ENCODE measurements at regions not wholly inside any gene's neighbourhood (a gene's known extent, or its start where the extent isn't known, plus 50 kb on each side); places are given as distances from the start of the nearest gene placed in this dataset.

DNA sequence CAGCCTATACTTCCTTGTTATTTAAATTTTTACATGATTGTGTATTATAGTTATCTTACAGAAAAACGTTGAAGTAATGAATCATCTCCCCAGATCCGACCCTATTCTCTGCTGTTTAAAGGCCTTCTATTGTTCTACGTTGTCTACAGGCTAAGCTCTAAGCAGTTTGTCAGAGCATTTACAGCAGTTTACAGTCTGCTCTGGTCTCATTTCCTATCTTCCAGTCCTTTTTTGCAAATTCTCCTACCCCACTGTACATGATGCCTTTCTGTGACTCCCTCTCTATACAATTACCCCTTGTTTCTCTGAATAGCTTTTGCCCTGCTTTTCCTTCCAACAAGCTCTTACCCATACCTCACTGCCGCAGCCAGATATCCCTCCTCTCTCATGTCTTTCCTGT is 319.2 kb upstream of the FMN2 start (continued):
- TF ChIP-seq, protein P1, sequence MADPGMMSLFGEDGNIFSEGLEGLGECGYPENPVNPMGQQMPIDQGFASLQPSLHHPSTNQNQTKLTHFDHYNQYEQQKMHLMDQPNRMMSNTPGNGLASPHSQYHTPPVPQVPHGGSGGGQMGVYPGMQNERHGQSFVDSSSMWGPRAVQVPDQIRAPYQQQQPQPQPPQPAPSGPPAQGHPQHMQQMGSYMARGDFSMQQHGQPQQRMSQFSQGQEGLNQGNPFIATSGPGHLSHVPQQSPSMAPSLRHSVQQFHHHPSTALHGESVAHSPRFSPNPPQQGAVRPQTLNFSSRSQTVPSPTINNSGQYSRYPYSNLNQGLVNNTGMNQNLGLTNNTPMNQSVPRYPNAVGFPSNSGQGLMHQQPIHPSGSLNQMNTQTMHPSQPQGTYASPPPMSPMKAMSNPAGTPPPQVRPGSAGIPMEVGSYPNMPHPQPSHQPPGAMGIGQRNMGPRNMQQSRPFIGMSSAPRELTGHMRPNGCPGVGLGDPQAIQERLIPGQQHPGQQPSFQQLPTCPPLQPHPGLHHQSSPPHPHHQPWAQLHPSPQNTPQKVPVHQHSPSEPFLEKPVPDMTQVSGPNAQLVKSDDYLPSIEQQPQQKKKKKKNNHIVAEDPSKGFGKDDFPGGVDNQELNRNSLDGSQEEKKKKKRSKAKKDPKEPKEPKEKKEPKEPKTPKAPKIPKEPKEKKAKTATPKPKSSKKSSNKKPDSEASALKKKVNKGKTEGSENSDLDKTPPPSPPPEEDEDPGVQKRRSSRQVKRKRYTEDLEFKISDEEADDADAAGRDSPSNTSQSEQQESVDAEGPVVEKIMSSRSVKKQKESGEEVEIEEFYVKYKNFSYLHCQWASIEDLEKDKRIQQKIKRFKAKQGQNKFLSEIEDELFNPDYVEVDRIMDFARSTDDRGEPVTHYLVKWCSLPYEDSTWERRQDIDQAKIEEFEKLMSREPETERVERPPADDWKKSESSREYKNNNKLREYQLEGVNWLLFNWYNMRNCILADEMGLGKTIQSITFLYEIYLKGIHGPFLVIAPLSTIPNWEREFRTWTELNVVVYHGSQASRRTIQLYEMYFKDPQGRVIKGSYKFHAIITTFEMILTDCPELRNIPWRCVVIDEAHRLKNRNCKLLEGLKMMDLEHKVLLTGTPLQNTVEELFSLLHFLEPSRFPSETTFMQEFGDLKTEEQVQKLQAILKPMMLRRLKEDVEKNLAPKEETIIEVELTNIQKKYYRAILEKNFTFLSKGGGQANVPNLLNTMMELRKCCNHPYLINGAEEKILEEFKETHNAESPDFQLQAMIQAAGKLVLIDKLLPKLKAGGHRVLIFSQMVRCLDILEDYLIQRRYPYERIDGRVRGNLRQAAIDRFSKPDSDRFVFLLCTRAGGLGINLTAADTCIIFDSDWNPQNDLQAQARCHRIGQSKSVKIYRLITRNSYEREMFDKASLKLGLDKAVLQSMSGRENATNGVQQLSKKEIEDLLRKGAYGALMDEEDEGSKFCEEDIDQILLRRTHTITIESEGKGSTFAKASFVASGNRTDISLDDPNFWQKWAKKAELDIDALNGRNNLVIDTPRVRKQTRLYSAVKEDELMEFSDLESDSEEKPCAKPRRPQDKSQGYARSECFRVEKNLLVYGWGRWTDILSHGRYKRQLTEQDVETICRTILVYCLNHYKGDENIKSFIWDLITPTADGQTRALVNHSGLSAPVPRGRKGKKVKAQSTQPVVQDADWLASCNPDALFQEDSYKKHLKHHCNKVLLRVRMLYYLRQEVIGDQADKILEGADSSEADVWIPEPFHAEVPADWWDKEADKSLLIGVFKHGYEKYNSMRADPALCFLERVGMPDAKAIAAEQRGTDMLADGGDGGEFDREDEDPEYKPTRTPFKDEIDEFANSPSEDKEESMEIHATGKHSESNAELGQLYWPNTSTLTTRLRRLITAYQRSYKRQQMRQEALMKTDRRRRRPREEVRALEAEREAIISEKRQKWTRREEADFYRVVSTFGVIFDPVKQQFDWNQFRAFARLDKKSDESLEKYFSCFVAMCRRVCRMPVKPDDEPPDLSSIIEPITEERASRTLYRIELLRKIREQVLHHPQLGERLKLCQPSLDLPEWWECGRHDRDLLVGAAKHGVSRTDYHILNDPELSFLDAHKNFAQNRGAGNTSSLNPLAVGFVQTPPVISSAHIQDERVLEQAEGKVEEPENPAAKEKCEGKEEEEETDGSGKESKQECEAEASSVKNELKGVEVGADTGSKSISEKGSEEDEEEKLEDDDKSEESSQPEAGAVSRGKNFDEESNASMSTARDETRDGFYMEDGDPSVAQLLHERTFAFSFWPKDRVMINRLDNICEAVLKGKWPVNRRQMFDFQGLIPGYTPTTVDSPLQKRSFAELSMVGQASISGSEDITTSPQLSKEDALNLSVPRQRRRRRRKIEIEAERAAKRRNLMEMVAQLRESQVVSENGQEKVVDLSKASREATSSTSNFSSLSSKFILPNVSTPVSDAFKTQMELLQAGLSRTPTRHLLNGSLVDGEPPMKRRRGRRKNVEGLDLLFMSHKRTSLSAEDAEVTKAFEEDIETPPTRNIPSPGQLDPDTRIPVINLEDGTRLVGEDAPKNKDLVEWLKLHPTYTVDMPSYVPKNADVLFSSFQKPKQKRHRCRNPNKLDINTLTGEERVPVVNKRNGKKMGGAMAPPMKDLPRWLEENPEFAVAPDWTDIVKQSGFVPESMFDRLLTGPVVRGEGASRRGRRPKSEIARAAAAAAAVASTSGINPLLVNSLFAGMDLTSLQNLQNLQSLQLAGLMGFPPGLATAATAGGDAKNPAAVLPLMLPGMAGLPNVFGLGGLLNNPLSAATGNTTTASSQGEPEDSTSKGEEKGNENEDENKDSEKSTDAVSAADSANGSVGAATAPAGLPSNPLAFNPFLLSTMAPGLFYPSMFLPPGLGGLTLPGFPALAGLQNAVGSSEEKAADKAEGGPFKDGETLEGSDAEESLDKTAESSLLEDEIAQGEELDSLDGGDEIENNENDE (IDR thresholded peaks at IDR 0.05; ENCODE audit: insufficient replicate concordance, low read length): no peak
- TF ChIP-seq RXRA (IDR thresholded peaks at IDR 0.05; ENCODE audit: insufficient read depth, low read depth, low read length) (no peak), PHF8 (conservative IDR thresholded peaks at IDR 0.05; ENCODE audit: low read depth, low read length) (no peak), ATF2 (IDR thresholded peaks at IDR 0.05; ENCODE audit: low read length) (no peak)
- TF ChIP-seq, protein P2, sequence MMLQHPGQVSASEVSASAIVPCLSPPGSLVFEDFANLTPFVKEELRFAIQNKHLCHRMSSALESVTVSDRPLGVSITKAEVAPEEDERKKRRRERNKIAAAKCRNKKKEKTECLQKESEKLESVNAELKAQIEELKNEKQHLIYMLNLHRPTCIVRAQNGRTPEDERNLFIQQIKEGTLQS (IDR thresholded peaks at IDR 0.05; ENCODE audit: insufficient read depth, low read depth, low read length): no peak

All from H1 (cell line).